GM18951 (cell line): ENCODE measurements at regions not wholly inside any gene's neighbourhood (a gene's known extent, or its start where the extent isn't known, plus 50 kb on each side); places are given as distances from the start of the nearest gene placed in this dataset.

ENCODE experiments used
- POLR2A ChIP-seq: IDR thresholded peaks from 4 replicates; pipeline ENCODE4 v1.6.1; 2011; ENCODE audit warnings: mild to moderate bottlenecking; ENCODE audit not compliant: insufficient read length, insufficient read depth; ENCODE audit errors: extremely low read depth
- in situ Hi-C: fragments of 300-500 bp; cut with MboI; formaldehyde crosslinking; loops from one replicate; pipeline ENCODE4 v1.12.0; 2022; ENCODE audit warnings: low sequenced_read_pairs, mixed read lengths, inconsistent platforms; ENCODE audit not compliant: unreplicated experiment

DNA sequence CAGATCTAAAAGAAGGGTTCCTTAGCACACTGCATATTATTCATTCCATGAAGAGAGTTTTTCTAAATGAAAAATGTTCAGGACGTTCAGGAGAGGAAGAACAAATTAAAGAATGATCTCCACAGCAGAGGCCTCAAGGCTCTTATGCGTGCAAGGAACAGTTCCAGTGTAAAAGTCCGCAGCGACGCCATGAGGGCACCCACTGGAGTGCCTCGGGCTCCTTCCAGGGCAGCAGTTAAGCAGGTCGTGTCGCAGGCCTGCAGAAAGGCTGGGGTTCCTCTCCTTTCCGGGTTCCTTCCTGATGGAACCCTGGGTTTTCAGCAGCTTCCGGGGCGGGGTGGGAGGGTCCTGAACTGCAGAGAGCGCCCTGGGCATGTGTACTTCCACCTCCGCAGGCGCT is 87.1 kb upstream of the SELENOP start:
- in situ Hi-C loops = no loop called here
- TF ChIP-seq POLR2A = no peak

DNA sequence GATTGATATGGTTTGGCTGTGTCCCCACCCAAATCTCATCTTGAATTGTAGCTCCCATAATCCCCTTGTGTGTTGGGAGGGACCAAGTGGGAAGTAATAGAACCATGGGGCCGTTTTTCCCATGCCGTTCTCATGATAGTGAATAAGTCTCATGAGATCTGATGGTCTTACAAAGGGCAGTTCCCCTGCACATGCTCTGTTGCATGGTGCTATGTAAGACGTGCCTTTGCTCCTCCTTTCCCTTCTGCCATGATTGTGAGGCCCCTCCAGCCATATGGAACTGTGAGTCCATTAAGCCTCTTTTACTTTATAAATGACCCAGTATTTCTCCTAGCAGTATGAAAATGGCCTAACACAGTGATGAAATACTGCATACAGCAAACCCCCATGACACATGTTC is 84.8 kb upstream of the SELENOP start:
- no peak for TF ChIP-seq POLR2A
- in situ Hi-C loops = no loop called here

DNA sequence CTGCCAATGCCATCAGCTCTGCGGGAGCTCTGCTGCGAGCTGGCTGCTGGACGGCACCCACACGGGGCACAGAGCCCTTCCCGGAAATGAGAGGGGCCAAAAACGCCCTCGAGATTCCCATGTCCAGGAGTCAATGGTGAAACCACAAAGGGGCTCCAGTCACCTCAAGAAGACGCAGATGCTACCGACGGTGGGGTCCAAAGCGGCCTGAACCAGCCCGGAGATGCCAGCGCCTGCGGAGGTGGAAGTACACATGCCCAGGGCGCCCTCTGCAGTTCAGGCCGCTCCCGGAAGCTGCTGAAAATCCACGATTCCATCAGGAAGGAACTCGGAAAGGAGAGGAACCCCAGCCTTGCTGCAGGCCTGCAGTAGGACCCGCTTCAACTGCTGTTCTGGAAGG is 82.4 kb upstream of the SELENOP start:
- TF ChIP-seq POLR2A = no peak
- in situ Hi-C loops = no loop called here

DNA sequence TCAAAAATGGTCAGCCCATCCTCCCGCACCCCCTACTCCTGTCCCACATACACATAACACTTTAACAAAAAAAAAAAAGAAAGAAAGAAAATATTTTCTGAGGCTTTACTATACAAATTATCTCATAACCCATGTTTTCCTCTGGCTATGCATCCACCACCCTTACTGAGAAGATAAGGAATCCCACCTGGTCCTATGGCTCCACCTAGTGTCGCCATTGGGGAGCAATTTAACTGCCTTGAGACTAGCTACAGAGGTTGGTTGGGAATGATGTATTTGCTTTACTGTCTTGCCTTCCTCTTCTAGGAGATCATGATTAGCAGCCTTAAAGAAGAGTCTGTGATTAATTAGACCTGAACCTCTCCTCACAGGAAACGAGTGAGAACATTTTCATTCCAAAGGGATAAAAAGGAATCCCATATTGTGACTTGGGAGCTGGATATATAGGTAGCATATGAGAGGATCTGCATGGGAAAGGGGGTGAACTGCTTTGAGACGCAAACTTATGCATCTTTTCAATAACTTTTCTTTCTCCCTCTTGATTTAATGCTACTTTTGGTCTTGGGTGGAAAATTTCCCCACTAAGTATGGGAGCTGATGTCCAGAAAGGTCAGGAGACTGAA is 77.7 kb upstream of the SELENOP start:
- no peak for TF ChIP-seq POLR2A
- in situ Hi-C loops = no loop called here

DNA sequence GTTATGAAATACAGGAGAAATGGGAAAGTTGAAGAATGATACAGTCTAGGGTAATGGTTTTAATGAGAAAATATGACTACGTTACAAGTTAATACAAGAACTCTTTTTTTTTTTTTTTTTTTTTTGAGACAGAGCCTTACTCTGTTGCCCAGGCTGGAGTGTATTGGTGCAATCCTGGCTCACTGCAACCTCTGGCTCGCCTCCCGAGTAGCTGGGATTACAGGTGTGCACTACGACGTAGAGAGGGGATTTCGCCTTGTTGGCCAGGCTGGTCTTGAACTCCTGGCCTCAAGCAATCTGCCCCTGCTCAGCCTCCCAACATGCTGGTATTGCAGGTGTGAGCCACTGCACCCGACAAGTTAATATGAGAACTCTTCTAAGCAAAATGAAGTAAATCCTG is 77.1 kb upstream of the SELENOP start:
- in situ Hi-C loops = no loop called here
- no peak for TF ChIP-seq POLR2A

DNA sequence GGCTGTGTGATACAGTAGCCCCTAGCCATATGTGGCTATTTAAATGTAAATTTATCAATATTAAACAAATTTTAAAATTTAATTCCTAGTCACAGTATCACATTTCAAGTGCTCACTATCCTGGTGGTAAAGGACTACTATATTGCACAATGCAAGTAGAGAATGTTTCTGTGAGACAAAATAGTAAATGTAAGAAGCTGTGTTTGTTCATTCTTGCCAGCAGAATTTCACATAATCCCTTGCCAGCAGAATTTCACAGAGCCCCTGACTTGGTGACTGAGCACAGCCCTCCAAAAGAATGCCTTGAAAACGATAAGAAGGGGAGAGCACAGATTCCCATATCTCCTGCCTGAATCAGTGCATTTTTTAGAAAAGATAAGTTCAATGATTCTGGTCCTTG is 75.9 kb upstream of the SELENOP start:
- no peak for TF ChIP-seq POLR2A
- in situ Hi-C loops = no loop called here

DNA sequence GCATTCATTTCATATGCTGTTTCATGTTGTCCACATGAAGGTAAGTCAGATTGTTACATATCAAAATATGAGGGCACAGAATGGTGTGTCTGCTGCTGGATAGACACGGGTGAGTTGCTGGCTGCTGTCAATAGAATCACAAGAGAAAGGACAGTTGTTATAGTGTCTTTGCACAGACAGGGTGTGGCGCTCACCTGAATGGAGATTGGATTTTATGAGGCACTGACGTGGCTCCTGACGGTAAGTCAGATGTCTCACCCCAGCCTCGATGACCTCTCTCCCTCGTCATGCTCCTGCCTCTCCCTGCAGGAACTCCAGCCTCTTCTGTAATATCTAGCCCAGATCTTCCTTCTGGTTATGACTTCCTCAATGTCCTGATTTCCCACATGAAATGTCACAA is 75.4 kb upstream of the SELENOP start:
- no peak for TF ChIP-seq POLR2A
- in situ Hi-C loops = no loop called here

DNA sequence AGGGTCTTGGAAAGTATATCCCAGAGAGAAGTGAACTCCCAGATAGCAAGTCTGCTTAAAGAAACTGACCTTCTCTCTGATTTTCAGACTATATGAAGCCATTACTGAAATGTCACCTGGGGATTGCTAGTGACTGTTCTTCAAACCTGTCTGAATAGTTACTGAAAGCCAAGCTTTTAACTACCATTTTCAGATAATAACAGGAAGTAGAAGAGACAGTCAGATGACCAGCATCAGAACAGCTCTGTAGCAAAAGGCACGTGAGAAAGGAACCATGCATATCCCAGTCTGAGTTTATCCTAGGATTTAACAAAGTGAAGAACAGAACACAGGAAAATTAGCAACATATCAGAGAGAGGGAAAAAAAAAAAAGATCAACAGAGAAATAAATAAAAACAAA is 74.9 kb upstream of the SELENOP start:
- no peak for TF ChIP-seq POLR2A
- in situ Hi-C loops = no loop called here

DNA sequence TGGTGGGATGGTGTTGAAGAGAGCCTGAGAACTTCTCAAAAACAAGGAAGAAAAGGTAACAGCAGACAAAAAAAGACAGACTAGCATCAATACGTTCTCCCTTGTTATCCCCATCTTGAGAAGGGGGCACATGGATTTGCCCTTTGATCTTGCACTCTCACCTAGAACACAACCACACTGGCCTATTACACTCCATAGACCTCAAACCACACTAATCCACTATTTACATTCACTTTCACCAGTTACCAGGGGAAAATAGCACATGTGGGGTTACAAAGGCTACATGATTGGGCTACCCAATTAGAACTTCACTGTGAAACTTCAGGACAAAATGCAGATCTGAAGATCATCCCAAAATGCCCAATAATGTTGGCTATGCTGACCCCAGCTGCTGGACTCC is 72.6 kb upstream of the SELENOP start:
- TF ChIP-seq POLR2A = no peak
- in situ Hi-C loops = no loop called here

DNA sequence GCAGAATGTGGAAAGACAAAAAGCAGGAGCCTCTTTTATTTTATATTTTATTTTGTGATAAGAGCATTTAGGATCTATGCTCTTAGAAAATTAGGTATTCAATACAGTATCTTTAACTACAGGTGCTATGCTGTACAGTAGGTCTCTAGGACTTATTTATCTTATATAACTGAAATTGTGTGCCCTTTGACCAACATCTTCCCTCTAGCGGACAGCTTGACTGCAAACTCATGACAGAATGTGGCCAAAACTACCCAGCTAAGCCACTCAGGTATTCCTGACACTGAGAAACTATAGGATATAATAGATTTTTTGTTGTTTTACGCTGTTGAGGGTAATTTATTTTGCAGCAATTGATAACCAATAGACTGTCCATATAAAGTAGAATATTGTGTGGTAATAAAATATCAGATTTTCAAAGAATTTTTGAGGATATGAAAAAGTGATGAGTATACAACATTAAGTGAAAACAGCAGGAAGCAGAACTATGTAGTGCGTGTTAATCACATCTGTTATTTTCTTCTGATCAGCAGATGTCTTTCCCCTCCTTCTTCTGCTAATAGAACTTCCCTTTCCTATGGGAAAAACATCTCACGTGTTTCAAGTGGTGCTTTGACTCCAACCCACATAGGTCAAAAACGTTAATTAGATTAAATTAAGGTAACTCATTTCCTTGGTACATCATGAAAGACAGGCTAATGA is 69.9 kb upstream of the SELENOP start:
- in situ Hi-C loops = no loop called here
- no peak for TF ChIP-seq POLR2A

DNA sequence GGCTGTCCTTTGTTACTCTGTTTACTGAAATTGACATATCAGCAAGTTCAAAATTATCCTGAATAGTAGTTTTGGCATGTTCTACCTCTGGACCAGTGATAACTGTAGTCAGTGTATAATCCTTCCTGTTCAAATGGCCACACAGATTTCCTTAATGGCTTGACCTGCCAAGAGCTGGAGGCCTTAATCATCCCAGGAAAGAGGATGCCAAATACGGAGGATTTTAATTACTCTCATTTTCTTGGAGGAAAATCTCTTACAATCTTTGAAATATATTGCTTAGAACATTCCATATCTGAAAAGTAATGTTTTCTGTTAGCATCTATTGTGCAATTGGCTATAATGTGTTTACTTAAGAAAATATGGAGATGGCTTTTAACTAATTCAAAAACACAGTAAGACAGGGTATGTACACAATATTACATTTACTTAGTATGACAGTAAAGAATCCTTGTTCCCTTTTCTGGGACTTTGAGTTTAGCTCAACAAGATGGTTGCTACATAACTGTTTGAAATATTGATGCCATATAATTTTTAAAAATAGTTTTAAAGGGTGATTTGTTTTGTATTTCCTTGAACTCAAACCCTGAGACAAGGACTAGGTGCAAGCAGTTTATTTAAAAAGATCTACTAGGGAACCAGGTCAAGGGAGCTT is 68.9 kb upstream of the SELENOP start:
- in situ Hi-C loops = no loop called here
- TF ChIP-seq POLR2A = no peak

DNA sequence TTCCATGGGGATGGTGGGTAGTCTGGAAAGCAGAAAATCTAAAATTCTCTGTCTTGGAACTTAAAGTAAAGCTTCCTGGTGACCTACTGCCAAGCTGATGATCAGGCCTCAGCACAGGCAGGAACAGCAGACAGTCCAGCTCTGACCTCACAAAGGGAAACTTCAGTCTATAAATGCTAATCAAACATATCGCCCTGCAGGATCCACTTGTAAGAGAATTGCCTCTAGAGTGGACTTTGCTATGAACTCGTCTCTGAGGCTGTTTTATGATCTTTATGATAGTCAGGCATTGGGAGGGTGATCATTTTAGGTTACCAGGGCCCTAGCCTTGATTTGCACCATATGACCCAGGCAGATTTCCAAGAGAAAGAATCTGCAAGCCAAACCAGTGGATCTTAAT is 67.6 kb upstream of the SELENOP start:
- no peak for TF ChIP-seq POLR2A
- in situ Hi-C loops = no loop called here

DNA sequence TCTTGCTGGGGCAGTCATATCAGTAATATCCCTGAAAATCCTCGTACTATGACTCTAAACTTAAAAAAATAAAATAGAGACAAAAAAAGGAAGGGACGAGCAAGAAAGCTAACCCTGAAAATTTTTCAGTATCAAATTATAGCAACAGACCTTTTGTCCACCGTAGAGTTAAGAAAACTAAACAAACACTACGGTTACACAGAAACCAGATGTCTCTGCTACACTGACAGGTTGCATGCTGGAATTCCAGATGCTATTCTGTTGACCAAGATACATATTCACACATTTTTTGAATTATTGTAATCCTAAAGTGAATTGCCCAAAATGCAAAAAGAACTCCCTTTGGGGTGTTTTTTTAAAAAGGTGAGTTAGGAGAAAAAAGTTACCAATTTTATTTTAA is 66.9 kb upstream of the SELENOP start:
- no peak for TF ChIP-seq POLR2A
- in situ Hi-C loops = no loop called here

DNA sequence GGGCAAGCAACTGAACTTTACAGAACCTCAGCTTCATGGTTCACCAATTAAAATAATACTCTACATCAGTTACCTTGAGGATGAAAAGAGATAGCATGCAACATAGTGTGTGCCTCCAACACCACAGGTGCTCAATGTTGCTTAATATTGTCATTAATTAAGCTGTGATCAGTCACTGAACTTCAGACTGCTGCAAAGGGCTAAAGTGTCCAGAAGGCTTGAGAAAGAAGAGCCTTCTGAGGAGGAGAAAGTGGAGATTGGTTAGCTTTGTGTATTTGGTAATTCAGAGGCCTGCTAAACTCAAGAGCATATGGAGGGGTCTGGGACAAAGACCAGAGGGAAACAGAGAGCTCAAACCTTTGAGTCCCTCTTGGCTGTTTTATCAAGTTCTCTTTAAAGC is 66.3 kb upstream of the SELENOP start:
- no peak for TF ChIP-seq POLR2A
- in situ Hi-C loops = no loop called here
